ENCODE measurements at regions not wholly inside any gene's neighbourhood (a gene's known extent, or its start where the extent isn't known, plus 50 kb on each side); places are given as distances from the start of the nearest gene placed in this dataset.

- no peak for TF ChIP-seq FOXJ3 (CRISPR knock-in tag; IDR thresholded peaks at IDR 0.05)
Observed at GRCh38 chr10:128852902-128853301, 614.1 kb upstream of the MGMT start (continued).

DNA sequence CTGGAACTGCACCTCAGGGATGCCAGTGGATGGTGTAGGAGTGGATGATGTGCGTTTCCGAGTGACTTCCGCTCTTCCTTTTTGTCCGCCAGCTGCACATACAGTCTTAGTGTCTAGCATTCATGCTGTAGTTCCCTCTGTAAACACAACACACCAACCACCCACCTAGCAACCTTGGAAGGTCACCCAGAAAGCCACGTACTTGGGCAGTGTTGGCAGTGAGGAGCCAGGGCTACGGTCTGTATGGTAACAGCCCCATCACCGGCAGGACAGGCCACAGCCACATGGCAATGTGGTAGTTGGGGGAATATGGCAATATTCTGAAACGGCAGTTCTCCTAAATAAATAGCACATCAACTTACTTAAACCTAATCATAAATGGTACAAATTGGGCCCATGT lies 613.5 kb upstream of the MGMT start:
- no peak for DNase-seq
- no peaks in the 10 kb centered on the region for H3K36me3 ChIP-seq (replicated peaks in 1 of 2; ENCODE audit: control insufficient read depth in 1 of 2, insufficient read depth in 2 of 2, low read length in 1 of 2)
- TF ChIP-seq GABPA (IDR thresholded peaks at IDR 0.05; ENCODE audit: low read depth): no peak
- TF ChIP-seq, protein P1, sequence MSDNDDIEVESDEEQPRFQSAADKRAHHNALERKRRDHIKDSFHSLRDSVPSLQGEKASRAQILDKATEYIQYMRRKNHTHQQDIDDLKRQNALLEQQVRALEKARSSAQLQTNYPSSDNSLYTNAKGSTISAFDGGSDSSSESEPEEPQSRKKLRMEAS (IDR thresholded peaks at IDR 0.05; ENCODE audit: low read depth): no peak
- TF ChIP-seq, protein P2, sequence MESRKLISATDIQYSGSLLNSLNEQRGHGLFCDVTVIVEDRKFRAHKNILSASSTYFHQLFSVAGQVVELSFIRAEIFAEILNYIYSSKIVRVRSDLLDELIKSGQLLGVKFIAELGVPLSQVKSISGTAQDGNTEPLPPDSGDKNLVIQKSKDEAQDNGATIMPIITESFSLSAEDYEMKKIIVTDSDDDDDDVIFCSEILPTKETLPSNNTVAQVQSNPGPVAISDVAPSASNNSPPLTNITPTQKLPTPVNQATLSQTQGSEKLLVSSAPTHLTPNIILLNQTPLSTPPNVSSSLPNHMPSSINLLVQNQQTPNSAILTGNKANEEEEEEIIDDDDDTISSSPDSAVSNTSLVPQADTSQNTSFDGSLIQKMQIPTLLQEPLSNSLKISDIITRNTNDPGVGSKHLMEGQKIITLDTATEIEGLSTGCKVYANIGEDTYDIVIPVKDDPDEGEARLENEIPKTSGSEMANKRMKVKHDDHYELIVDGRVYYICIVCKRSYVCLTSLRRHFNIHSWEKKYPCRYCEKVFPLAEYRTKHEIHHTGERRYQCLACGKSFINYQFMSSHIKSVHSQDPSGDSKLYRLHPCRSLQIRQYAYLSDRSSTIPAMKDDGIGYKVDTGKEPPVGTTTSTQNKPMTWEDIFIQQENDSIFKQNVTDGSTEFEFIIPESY (IDR thresholded peaks at IDR 0.05; ENCODE audit: borderline replicate concordance, low read depth): no peak
- TF ChIP-seq JUND (IDR thresholded peaks at IDR 0.05): no peak
- TF ChIP-seq USF2 (IDR thresholded peaks at IDR 0.05; ENCODE audit: borderline replicate concordance, low read depth, low read length): no peak
- no peak for TF ChIP-seq TCF12 (IDR thresholded peaks at IDR 0.05)
- no peak for TF ChIP-seq RXRA (IDR thresholded peaks at IDR 0.05; ENCODE audit: borderline replicate concordance, low read depth)
- TF ChIP-seq MEF2A (IDR thresholded peaks at IDR 0.05; ENCODE audit: borderline replicate concordance, low read depth): no peak
- TF ChIP-seq, protein P3, sequence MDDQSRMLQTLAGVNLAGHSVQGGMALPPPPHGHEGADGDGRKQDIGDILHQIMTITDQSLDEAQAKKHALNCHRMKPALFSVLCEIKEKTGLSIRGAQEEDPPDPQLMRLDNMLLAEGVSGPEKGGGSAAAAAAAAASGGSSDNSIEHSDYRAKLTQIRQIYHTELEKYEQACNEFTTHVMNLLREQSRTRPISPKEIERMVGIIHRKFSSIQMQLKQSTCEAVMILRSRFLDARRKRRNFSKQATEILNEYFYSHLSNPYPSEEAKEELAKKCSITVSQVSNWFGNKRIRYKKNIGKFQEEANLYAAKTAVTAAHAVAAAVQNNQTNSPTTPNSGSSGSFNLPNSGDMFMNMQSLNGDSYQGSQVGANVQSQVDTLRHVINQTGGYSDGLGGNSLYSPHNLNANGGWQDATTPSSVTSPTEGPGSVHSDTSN (IDR thresholded peaks at IDR 0.05): no peak
- TF ChIP-seq TAF1 (IDR thresholded peaks at IDR 0.05; ENCODE audit: borderline replicate concordance, low read depth, low read length): no peak
- TF ChIP-seq NRF1 (IDR thresholded peaks at IDR 0.05; ENCODE audit: low read depth, low read length): no peak
- no peak for TF ChIP-seq NFIC (IDR thresholded peaks at IDR 0.05; ENCODE audit: borderline replicate concordance)
- TF ChIP-seq POLR2AphosphoS5 (IDR thresholded peaks at IDR 0.05; ENCODE audit: low read depth, low read length): no peak
- TF ChIP-seq, protein P4, sequence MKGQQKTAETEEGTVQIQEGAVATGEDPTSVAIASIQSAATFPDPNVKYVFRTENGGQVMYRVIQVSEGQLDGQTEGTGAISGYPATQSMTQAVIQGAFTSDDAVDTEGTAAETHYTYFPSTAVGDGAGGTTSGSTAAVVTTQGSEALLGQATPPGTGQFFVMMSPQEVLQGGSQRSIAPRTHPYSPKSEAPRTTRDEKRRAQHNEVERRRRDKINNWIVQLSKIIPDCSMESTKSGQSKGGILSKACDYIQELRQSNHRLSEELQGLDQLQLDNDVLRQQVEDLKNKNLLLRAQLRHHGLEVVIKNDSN (IDR thresholded peaks at IDR 0.05; ENCODE audit: borderline replicate concordance, low read depth): no peak
- TF ChIP-seq CTCF (IDR thresholded peaks at IDR 0.05): no peak
- TF ChIP-seq MXI1 (IDR thresholded peaks at IDR 0.05; ENCODE audit: low read depth, low read length): no peak
- TF ChIP-seq ELF1 (IDR thresholded peaks at IDR 0.05): no peak
- TF ChIP-seq FOXJ3 (CRISPR knock-in tag; IDR thresholded peaks at IDR 0.05): no peak
- no peaks in the 10 kb centered on the region for H3K9me2 ChIP-seq
- H4K20me1 ChIP-seq (ENCODE audit: insufficient read depth): no peaks in the 10 kb centered on the region
- no peaks in the 10 kb centered on the region for H3K27me3 ChIP-seq (ENCODE audit: insufficient read depth)
- H3K79me2 ChIP-seq (ENCODE audit: insufficient read depth): no peaks in the 10 kb centered on the region
- H3K4me3 ChIP-seq (ENCODE audit: low read depth in 2 of 2, low read length in 1 of 2): no peak overlapping the region
- no peak overlapping the region for H3K9ac ChIP-seq
- no peak overlapping the region for H2AFZ ChIP-seq (ENCODE audit: low read depth)
- no peaks in the 10 kb centered on the region for H3F3A ChIP-seq (replicated peaks; ENCODE audit: insufficient read depth)
- no peaks in the 10 kb centered on the region for H3K9me3 ChIP-seq
- no peaks in the 10 kb centered on the region; a peak in 1 of 4 replicates for H3K4me1 ChIP-seq (ENCODE audit: control insufficient read depth in 1 of 2, insufficient read depth in 2 of 2, low read depth in 1 of 2, low read length in 1 of 2)
- ChIA-PET POLR2A (no interaction called here), CTCF (no interaction called here)
- no peak overlapping the region for H3K4me2 ChIP-seq
- H3K27ac ChIP-seq (ENCODE audit: low read depth in 2 of 2, low read length in 1 of 2): no peak overlapping the region
- 51% methylated on average over 8 of the region's 8 CpGs for WGBS (ENCODE audit: low lambda C conversion rate)
